GM12875 (cell line): ENCODE measurements at regions not wholly inside any gene's neighbourhood (a gene's known extent, or its start where the extent isn't known, plus 50 kb on each side); places are given as distances from the start of the nearest gene placed in this dataset.
"Not testable (repeated sequence)": the region's sequence is repeated elsewhere in the genome, so short reads cannot be mapped to it uniquely, and the experiment has no call there.

Experiments used
- H3K4me3 ChIP-seq: one replicate; pipeline ENCODE4 v1.5.1; 2011; ENCODE audit warnings: low read depth, low read length, control low read depth
- TF ChIP-seq, protein P1 (sequence below): IDR thresholded peaks from 2 replicates; pipeline ENCODE4 v1.5.1; 2011; ENCODE audit warnings: low read depth, mild to moderate bottlenecking, control low read depth, inconsistent platforms, low read length, moderate library complexity, borderline replicate concordance; ENCODE audit not compliant: insufficient read depth

DNA sequence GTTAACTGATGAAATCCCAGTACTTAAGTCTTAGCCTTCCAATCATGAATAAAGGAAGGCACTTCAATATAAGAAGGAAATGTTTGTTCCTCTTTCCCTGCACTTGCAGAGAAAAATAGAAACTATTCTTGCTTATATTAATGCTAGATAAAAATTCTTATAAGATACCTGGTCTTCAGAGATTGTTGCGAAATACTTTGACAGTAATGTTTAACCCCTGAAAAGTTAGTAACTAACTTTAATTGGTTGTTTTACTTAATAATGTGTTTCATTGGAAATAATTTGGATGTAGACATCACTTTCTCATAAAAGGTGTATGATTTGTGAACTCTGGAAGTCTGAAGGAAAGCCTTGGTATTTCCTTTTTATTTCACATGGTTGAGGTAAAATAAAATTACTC, 294.2 kb upstream of the SYNCRIP start:
- TF ChIP-seq, protein P1, sequence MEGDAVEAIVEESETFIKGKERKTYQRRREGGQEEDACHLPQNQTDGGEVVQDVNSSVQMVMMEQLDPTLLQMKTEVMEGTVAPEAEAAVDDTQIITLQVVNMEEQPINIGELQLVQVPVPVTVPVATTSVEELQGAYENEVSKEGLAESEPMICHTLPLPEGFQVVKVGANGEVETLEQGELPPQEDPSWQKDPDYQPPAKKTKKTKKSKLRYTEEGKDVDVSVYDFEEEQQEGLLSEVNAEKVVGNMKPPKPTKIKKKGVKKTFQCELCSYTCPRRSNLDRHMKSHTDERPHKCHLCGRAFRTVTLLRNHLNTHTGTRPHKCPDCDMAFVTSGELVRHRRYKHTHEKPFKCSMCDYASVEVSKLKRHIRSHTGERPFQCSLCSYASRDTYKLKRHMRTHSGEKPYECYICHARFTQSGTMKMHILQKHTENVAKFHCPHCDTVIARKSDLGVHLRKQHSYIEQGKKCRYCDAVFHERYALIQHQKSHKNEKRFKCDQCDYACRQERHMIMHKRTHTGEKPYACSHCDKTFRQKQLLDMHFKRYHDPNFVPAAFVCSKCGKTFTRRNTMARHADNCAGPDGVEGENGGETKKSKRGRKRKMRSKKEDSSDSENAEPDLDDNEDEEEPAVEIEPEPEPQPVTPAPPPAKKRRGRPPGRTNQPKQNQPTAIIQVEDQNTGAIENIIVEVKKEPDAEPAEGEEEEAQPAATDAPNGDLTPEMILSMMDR = no peak

DNA sequence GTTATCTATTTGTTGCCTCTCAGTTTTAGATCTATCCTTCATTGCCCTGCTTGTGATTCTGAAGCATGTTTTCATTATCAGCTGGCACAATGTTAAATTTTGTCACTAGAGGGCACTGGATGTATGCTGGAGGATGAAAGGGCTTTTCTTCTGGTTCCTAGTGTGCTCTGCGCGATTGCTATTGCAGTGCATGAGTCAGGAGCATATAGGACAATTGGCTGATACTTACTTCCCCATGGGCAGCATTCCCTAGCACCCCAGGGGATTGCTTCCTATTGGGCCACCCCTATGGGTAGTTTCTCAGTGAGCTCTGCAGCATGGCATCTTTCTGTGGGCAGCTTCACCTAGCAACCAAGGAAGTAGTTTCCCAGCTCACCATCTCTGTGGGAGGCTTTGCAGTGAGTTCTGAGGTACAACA, 280.3 kb upstream of the SYNCRIP start:
- TF ChIP-seq, protein P1 = peak; percentile 60; the same call in 1 of the 2 replicates
- no peak overlapping the region for H3K4me3 ChIP-seq

More for the DNA sequence above, 294.2 kb upstream of the SYNCRIP start:
- H3K4me3 ChIP-seq = no peak overlapping the region

DNA sequence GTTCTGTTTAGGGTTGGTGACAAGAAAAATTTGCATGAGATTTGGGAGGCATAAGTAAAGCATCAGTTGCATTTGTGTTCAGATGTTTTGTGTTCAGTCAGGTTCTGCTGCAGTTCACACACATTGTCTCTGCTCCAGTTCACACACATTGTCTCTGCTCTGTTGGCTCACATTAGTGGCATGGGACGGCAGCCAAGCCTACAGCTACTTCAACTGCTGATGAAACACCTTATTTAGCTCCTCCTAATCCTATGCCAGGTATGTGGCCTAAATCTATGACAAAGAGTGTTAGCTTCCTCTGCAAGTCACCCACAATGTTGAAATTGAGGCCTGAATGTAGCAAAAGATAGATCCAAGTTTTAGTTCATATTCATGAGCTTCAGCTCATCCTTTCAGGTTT, 278.1 kb upstream of the SYNCRIP start:
- TF ChIP-seq, protein P1 = no peak
- H3K4me3 ChIP-seq = no peak overlapping the region

- TF ChIP-seq, protein P1 = no peak
- H3K4me3 ChIP-seq = no peak overlapping the region
Measured at GRCh38 chr6:85917522-85917921, 274.8 kb upstream of the SYNCRIP start.

GRCh38 chr6:85913001-85913400, 270.3 kb upstream of the SYNCRIP start:
- no peak overlapping the region for H3K4me3 ChIP-seq
- TF ChIP-seq, protein P1 = no peak

GRCh38 chr6:85912582-85912981, 269.9 kb upstream of the SYNCRIP start:
- TF ChIP-seq, protein P1 = no peak
- no peak overlapping the region for H3K4me3 ChIP-seq

DNA sequence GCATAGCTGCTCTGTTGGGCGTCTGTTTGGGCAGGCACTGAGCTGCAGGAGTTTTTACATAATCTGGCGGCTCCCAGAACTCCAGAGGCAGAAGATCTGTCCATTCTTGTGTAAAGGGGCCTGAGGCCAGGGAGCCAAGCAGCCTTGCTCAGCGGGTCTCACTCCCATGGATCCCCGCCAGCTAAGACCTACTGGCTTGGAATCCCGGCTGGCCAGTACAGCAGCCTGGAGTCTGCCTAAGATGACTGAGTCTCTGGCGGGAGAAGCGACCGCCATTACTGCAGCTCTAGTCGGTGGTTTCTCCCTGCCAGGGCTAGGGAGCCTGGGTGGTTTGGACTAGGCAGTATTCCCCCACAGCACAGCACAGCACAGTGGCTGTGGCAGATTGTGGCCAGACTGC, 268.4 kb upstream of the SYNCRIP start:
- TF ChIP-seq, protein P1 = no peak
- H3K4me3 ChIP-seq = no peak overlapping the region

GRCh38 chr6:85908120-85908519, 265.4 kb upstream of the SYNCRIP start:
- not testable (repeated sequence) for H3K4me3 ChIP-seq
